ENCODE measurements at regions not wholly inside any gene's neighbourhood (a gene's known extent, or its start where the extent isn't known, plus 50 kb on each side); places are given as distances from the start of the nearest gene placed in this dataset.

- DNase-seq (ENCODE audit: low read depth in 2 of 2), result no peak
Measured at GRCh38 chr17:31588034-31588433, 196.6 kb downstream of the RAB11FIP4 start.
